ENCODE measurements at regions not wholly inside any gene's neighbourhood (a gene's known extent, or its start where the extent isn't known, plus 50 kb on each side); places are given as distances from the start of the nearest gene placed in this dataset.
"Not testable (repeated sequence)": the region's sequence is repeated elsewhere in the genome, so short reads cannot be mapped to it uniquely, and the experiment has no call there.

DNA sequence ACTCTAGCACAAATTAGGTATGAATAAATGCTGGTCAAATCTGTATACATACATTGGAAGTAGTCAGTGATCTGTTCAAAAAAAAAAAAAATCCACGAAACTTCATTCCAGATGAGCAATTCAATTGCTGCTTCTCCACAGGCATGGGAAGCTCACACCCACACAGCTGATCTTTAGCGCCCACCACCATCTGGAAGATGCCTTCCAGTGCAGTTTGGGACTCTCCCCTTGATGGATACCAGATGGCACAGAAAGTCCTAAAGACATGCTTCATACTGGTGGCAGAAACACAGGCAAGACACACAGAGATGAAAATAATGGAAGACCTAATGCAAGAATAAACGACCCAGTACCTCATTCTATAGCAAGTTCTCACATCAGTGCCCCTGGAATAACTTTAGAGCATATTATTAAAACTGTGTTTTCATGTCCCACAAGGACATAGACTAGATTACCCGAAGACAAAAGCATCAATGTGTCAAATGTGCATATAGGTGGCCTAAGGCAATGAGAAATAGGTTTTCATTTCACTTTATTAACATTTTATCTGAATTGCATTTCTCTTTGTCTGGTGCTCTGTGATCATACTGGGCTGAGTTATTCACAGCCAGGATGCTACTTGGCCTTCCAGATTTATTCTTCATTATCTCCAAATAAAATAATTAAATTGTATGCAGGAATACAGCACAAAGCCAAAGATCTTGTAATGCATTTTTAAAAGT, 135.4 kb upstream of the TAS2R1 start:
- no peak overlapping the region for H3K4me3 ChIP-seq (ENCODE audit: low read depth, low read length)
- H3K4me1 ChIP-seq (ENCODE audit: control insufficient read depth, insufficient read depth, low read length), result no peaks in the 10 kb centered on the region
- POLR2A ChIA-PET, result no interaction called here
- no peaks in the 10 kb centered on the region for H3K9me3 ChIP-seq (ENCODE audit: control insufficient read depth, insufficient read depth, low read depth, low read length)
- CTCF ChIA-PET, result no interaction called here
- TF ChIP-seq KLF10 (tag by site-specific recombination; IDR thresholded peaks at IDR 0.05) (no peak), GFI1B (tag by site-specific recombination; IDR thresholded peaks at IDR 0.05) (no peak), ZNF23 (tag by site-specific recombination; IDR thresholded peaks at IDR 0.05; ENCODE audit: borderline replicate concordance) (no peak), ZNF324 (tag by site-specific recombination; IDR thresholded peaks at IDR 0.05) (no peak), SP3 (tag by site-specific recombination; IDR thresholded peaks at IDR 0.05) (no peak), ZNF391 (tag by site-specific recombination; IDR thresholded peaks at IDR 0.05; ENCODE audit: borderline replicate concordance, low read depth) (no peak), ZNF416 (tag by site-specific recombination; IDR thresholded peaks at IDR 0.05) (no peak), KLF7 (tag by site-specific recombination; IDR thresholded peaks at IDR 0.05; ENCODE audit: borderline replicate concordance) (no peak), ZNF341 (tag by site-specific recombination; IDR thresholded peaks at IDR 0.05; ENCODE audit: low read depth) (no peak)
- TF ChIP-seq, protein P1, sequence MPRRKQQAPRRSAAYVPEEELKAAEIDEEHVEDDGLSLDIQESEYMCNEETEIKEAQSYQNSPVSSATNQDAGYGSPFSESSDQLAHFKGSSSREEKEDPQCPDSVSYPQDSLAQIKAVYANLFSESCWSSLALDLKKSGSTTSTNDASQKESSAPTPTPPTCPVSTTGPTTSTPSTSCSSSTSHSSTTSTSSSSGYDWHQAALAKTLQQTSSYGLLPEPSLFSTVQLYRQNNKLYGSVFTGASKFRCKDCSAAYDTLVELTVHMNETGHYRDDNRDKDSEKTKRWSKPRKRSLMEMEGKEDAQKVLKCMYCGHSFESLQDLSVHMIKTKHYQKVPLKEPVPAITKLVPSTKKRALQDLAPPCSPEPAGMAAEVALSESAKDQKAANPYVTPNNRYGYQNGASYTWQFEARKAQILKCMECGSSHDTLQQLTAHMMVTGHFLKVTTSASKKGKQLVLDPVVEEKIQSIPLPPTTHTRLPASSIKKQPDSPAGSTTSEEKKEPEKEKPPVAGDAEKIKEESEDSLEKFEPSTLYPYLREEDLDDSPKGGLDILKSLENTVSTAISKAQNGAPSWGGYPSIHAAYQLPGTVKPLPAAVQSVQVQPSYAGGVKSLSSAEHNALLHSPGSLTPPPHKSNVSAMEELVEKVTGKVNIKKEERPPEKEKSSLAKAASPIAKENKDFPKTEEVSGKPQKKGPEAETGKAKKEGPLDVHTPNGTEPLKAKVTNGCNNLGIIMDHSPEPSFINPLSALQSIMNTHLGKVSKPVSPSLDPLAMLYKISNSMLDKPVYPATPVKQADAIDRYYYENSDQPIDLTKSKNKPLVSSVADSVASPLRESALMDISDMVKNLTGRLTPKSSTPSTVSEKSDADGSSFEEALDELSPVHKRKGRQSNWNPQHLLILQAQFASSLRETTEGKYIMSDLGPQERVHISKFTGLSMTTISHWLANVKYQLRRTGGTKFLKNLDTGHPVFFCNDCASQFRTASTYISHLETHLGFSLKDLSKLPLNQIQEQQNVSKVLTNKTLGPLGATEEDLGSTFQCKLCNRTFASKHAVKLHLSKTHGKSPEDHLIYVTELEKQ (tag by site-specific recombination; IDR thresholded peaks at IDR 0.05; ENCODE audit: borderline replicate concordance), result no peak
- no peaks in the 10 kb centered on the region for H3K36me3 ChIP-seq (ENCODE audit: control insufficient read depth in 2 of 2, insufficient read depth in 1 of 2, low read length in 2 of 2)
- H3K27ac ChIP-seq (ENCODE audit: extremely low read depth, low read depth, low read length), result no peak overlapping the region

DNA sequence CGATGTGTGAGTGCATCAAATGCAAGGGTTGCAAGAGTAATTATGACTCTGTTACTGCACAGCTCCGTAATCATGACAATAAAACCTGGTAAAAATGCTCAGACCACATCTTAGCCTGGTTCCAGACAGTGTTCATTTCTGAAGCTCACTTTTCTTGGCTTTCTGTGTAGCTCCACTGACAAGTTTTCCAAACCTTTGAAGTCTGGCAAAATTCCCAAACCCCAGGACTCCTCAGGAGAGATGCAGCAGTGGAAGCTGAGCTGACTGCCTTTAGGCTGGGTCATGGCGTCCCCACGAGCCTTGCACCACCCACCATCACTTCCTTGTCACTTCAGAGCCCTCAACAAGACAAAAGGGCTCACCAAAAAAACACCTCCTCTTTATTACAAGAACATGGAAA, 131.6 kb upstream of the TAS2R1 start:
- H3K9me3 ChIP-seq (ENCODE audit: control insufficient read depth, insufficient read depth, low read depth, low read length), result no peaks in the 10 kb centered on the region
- H3K4me1 ChIP-seq (ENCODE audit: control insufficient read depth, insufficient read depth, low read length), result no peaks in the 10 kb centered on the region
- POLR2A ChIA-PET, result no interaction called here
- no peak overlapping the region for H3K4me3 ChIP-seq (ENCODE audit: low read depth, low read length)
- no peaks in the 10 kb centered on the region for H3K36me3 ChIP-seq (ENCODE audit: control insufficient read depth in 2 of 2, insufficient read depth in 1 of 2, low read length in 2 of 2)
- TF ChIP-seq ZSCAN16 (tag by site-specific recombination; IDR thresholded peaks at IDR 0.05), result no peak
- no peak for TF ChIP-seq ZNF404 (tag by site-specific recombination; IDR thresholded peaks at IDR 0.05)
- TF ChIP-seq ZNF529 (tag by site-specific recombination; IDR thresholded peaks at IDR 0.05; ENCODE audit: insufficient replicate concordance), result no peak
- TF ChIP-seq ZNF416 (tag by site-specific recombination; IDR thresholded peaks at IDR 0.05), result no peak
- no peak for TF ChIP-seq ZEB2 (tag by site-specific recombination; IDR thresholded peaks at IDR 0.05)
- TF ChIP-seq, protein P2, sequence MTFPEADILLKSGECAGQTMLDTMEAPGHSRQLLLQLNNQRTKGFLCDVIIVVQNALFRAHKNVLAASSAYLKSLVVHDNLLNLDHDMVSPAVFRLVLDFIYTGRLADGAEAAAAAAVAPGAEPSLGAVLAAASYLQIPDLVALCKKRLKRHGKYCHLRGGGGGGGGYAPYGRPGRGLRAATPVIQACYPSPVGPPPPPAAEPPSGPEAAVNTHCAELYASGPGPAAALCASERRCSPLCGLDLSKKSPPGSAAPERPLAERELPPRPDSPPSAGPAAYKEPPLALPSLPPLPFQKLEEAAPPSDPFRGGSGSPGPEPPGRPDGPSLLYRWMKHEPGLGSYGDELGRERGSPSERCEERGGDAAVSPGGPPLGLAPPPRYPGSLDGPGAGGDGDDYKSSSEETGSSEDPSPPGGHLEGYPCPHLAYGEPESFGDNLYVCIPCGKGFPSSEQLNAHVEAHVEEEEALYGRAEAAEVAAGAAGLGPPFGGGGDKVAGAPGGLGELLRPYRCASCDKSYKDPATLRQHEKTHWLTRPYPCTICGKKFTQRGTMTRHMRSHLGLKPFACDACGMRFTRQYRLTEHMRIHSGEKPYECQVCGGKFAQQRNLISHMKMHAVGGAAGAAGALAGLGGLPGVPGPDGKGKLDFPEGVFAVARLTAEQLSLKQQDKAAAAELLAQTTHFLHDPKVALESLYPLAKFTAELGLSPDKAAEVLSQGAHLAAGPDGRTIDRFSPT (tag by site-specific recombination; IDR thresholded peaks at IDR 0.05), result no peak
- no peak for TF ChIP-seq OSR2 (tag by site-specific recombination; IDR thresholded peaks at IDR 0.05)
- no peak overlapping the region for H3K27ac ChIP-seq (ENCODE audit: extremely low read depth, low read depth, low read length)
- CTCF ChIA-PET, result no interaction called here

DNA sequence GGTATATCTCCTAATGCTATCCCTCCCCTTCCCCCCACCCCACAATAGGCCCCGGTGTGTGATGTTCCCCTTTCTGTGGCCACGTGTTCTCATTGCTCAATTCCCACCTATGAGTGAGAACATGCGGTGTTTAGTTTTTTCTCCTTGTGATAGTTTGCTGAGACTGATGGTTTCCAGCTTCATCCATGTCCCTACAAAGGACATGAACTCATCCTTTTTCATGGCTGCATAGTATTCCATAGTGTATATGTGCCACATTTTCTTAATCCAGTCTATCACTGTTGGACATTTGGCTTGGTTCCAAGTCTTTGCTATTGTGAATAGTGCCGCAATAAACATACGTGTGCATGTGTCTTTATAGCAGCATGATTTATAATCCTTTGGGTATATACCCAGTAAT, 122.5 kb upstream of the TAS2R1 start:
- H3K4me3 ChIP-seq (ENCODE audit: low read depth, low read length); POLR2A ChIA-PET; H3K9me3 ChIP-seq (ENCODE audit: control insufficient read depth, insufficient read depth, low read depth, low read length): not testable (repeated sequence)

More for the DNA sequence above, 122.5 kb upstream of the TAS2R1 start:
- H3K27ac ChIP-seq (ENCODE audit: extremely low read depth, low read depth, low read length); H3K36me3 ChIP-seq (ENCODE audit: control insufficient read depth in 2 of 2, insufficient read depth in 1 of 2, low read length in 2 of 2); H3K4me1 ChIP-seq (ENCODE audit: control insufficient read depth, insufficient read depth, low read length); CTCF ChIA-PET: not testable (repeated sequence)
- TF ChIP-seq ZNF146 (tag by site-specific recombination; IDR thresholded peaks at IDR 0.05), result peak; percentile 93

Measured in HEK293 (cell line).